ENCODE measurements at regions not wholly inside any gene's neighbourhood (a gene's known extent, or its start where the extent isn't known, plus 50 kb on each side); places are given as distances from the start of the nearest gene placed in this dataset.

DNA sequence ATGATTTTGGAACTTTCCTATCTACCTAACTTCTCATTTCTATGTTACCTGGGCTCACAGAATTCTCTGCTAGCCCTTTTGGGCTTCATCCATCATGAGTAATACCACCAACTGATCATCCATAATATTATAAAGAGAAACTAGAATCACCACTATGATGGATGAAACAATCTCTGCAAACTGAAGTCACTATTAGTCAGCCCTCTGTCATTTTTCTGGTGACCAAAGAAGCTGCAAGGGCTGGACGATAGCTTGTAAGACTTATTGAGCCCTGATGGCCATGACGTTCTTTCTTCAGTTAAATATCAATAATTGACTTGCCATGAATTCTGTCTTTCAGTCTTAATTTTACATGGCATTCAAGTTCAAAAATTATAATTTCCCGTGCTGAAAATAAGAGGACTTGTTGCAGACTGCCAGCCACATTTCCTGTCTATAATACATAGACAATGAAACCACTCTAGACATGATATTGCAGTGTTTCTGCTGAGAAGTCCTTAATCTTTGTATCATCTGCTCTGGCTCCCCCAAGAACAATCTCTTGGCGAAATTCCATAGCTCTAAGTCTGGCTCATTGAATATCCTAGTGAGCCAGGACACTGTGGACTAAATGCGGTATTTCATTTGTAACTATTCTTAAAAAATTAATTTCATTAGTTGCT lies 655.0 kb upstream of the CAMK1G start:
- DNase-seq (ENCODE audit: low spot score) = no peak
- peaks cover 8% of the 10 kb centered on the region for H3K9me3 Mint-ChIP-seq (ENCODE audit: low read depth)

DNA sequence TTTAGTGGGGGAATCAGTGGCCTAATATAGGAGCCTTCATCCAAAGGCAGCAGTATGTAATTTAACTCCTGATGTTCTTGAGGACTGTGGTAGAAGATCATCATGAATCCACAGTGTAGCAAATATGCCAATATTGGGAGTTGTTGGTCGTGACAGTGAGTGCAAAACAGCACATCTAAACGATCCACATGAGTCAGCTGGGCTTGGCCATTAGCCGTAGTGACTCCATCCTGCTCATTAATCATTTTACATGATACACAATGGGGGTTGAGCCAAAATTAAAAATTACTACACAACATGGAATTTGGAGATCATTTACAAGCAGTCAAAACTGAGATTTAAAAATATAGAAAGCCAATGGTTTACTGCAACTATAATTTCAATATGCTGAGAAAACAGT lies 653.9 kb upstream of the CAMK1G start:
- TF ChIP-seq, protein P1, sequence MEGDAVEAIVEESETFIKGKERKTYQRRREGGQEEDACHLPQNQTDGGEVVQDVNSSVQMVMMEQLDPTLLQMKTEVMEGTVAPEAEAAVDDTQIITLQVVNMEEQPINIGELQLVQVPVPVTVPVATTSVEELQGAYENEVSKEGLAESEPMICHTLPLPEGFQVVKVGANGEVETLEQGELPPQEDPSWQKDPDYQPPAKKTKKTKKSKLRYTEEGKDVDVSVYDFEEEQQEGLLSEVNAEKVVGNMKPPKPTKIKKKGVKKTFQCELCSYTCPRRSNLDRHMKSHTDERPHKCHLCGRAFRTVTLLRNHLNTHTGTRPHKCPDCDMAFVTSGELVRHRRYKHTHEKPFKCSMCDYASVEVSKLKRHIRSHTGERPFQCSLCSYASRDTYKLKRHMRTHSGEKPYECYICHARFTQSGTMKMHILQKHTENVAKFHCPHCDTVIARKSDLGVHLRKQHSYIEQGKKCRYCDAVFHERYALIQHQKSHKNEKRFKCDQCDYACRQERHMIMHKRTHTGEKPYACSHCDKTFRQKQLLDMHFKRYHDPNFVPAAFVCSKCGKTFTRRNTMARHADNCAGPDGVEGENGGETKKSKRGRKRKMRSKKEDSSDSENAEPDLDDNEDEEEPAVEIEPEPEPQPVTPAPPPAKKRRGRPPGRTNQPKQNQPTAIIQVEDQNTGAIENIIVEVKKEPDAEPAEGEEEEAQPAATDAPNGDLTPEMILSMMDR (IDR thresholded peaks at IDR 0.05) = no peak
- no peaks in the 10 kb centered on the region for H3K4me1 Mint-ChIP-seq (ENCODE audit: low read depth)
- peaks cover 19% of the 10 kb centered on the region for H3K27me3 Mint-ChIP-seq (ENCODE audit: low read depth)
- no peaks in the 10 kb centered on the region for H3K36me3 Mint-ChIP-seq (ENCODE audit: low read depth)
- no peak overlapping the region for H3K27ac Mint-ChIP-seq (ENCODE audit: unreplicated experiment)
- peaks cover 8% of the 10 kb centered on the region for H3K9me3 Mint-ChIP-seq (ENCODE audit: low read depth)
- H3K4me3 Mint-ChIP-seq (ENCODE audit: unreplicated experiment) = no peak overlapping the region
- DNase-seq (ENCODE audit: low spot score) = no peak

More for the DNA sequence above, 655.0 kb upstream of the CAMK1G start:
- Mint-ChIP-seq H3K27me3 (ENCODE audit: low read depth) (peaks cover 14% of the 10 kb centered on the region), H3K4me1 (ENCODE audit: low read depth) (no peaks in the 10 kb centered on the region), H3K36me3 (ENCODE audit: low read depth) (no peaks in the 10 kb centered on the region), H3K4me3 (ENCODE audit: unreplicated experiment) (no peak overlapping the region), H3K27ac (ENCODE audit: unreplicated experiment) (no peak overlapping the region)
- TF ChIP-seq, protein P1 (IDR thresholded peaks at IDR 0.05) = no peak

DNA sequence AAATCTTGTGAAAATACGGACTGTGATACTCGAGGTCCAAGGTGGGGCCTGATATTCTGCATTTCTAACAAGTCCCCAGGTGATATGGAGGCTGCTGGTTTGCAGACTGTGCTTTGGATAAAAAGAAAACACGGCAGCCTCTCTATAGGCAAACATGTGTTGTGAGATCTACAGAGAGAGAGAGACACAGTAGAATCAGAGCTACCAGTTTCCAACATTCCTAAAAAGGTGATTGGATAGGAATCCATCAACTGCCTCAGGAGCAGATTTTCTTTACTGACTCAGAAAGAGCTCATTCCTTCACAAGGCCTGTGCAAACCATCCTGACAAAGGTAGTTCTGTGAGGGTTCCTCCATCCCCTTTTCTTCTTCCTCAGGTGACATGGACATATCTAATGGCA lies 651.6 kb upstream of the CAMK1G start:
- Mint-ChIP-seq H3K27ac (ENCODE audit: unreplicated experiment) (no peak overlapping the region), H3K4me3 (ENCODE audit: unreplicated experiment) (no peak overlapping the region), H3K9me3 (ENCODE audit: low read depth) (peaks cover under 1% of the 10 kb centered on the region), H3K4me1 (ENCODE audit: low read depth) (no peaks in the 10 kb centered on the region), H3K27me3 (ENCODE audit: low read depth) (peaks cover 13% of the 10 kb centered on the region), H3K36me3 (ENCODE audit: low read depth) (no peaks in the 10 kb centered on the region)
- TF ChIP-seq, protein P1 (IDR thresholded peaks at IDR 0.05) = no peak
- no peak for DNase-seq (ENCODE audit: low spot score)

DNA sequence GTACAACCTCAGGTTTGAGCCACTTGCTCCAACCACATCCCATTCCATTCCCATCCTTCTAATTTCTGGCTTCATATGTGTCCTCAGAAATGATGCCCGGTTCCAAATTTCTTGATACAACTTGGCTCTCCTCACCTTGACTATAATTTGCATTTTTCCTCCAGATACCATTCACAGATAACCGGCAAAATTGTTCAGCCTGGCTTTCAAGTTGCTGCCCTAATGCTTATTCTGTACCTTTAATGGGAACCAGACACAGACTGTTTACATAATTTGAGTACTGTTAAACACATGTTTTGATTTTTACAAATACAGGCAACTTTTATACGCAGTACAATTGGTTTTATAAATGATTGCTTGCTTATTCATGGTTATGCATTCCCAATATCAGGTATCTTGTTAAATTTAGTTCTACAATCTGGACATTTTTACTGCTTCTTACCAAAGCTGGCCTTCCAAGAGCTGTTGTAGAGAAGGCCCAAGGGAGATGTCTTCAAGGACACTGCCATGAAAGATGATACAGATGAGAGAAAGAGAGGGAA lies 649.5 kb upstream of the CAMK1G start:
- H3K4me1 Mint-ChIP-seq (ENCODE audit: low read depth) = no peaks in the 10 kb centered on the region
- DNase-seq (ENCODE audit: low spot score) = no peak
- H3K36me3 Mint-ChIP-seq (ENCODE audit: low read depth) = no peaks in the 10 kb centered on the region
- no peak overlapping the region for H3K27ac Mint-ChIP-seq (ENCODE audit: unreplicated experiment)
- H3K27me3 Mint-ChIP-seq (ENCODE audit: low read depth) = peaks cover 13% of the 10 kb centered on the region
- no peaks in the 10 kb centered on the region for H3K9me3 Mint-ChIP-seq (ENCODE audit: low read depth)
- TF ChIP-seq, protein P1 (IDR thresholded peaks at IDR 0.05) = no peak
- no peak overlapping the region for H3K4me3 Mint-ChIP-seq (ENCODE audit: unreplicated experiment)

DNA sequence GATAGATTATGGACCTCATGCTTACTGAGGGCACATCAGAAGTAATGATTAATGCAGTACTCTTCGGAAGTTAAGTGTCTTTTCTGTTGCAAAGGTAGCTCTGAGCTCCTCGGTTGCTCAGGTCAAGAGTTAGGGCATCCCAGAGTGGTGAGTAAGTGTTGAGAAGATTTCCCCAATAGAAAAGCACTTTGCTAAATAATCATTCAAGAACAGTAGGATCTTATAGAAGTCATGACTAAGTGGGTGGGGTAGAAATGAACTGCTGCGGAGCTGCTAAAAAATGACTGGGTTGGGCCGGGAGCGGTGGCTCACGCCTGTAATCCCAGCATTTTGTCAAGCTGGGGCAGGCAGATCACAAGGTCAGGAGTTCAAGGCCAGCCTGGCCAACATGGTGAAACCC lies 648.6 kb upstream of the CAMK1G start:
- no peak overlapping the region for H3K27ac Mint-ChIP-seq (ENCODE audit: unreplicated experiment)
- H3K27me3 Mint-ChIP-seq (ENCODE audit: low read depth) = peaks cover 13% of the 10 kb centered on the region
- DNase-seq (ENCODE audit: low spot score) = no peak

More for the DNA sequence above, 648.6 kb upstream of the CAMK1G start:
- TF ChIP-seq, protein P1 (IDR thresholded peaks at IDR 0.05) = no peak
- H3K4me3 Mint-ChIP-seq (ENCODE audit: unreplicated experiment) = no peak overlapping the region
- no peaks in the 10 kb centered on the region for H3K9me3 Mint-ChIP-seq (ENCODE audit: low read depth)
- H3K36me3 Mint-ChIP-seq (ENCODE audit: low read depth) = no peaks in the 10 kb centered on the region
- H3K4me1 Mint-ChIP-seq (ENCODE audit: low read depth) = no peaks in the 10 kb centered on the region
